ENCODE measurements at regions not wholly inside any gene's neighbourhood (a gene's known extent, or its start where the extent isn't known, plus 50 kb on each side); places are given as distances from the start of the nearest gene placed in this dataset.

- DNase-seq (ENCODE audit: low spot score, unreplicated experiment) = no peak
- Mint-ChIP-seq H3K4me1 (ENCODE audit: low read depth) (peaks cover 25% of the 10 kb centered on the region), H3K36me3 (ENCODE audit: insufficient read depth) (no peaks in the 10 kb centered on the region), H3K4me3 (ENCODE audit: low read depth) (no peak overlapping the region), H3K9me3 (ENCODE audit: low read depth) (no peaks in the 10 kb centered on the region), H3K27ac (no peak overlapping the region), H3K27me3 (peaks cover 3% of the 10 kb centered on the region)
- TF ChIP-seq, protein P1, sequence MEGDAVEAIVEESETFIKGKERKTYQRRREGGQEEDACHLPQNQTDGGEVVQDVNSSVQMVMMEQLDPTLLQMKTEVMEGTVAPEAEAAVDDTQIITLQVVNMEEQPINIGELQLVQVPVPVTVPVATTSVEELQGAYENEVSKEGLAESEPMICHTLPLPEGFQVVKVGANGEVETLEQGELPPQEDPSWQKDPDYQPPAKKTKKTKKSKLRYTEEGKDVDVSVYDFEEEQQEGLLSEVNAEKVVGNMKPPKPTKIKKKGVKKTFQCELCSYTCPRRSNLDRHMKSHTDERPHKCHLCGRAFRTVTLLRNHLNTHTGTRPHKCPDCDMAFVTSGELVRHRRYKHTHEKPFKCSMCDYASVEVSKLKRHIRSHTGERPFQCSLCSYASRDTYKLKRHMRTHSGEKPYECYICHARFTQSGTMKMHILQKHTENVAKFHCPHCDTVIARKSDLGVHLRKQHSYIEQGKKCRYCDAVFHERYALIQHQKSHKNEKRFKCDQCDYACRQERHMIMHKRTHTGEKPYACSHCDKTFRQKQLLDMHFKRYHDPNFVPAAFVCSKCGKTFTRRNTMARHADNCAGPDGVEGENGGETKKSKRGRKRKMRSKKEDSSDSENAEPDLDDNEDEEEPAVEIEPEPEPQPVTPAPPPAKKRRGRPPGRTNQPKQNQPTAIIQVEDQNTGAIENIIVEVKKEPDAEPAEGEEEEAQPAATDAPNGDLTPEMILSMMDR (IDR thresholded peaks at IDR 0.05; ENCODE audit: unreplicated experiment) = no peak
Observed at GRCh38 chr3:18232317-18232716, 192.8 kb downstream of the SATB1 start.

- TF ChIP-seq, protein P1 (IDR thresholded peaks at IDR 0.05; ENCODE audit: unreplicated experiment) = no peak
- no peaks in the 10 kb centered on the region for H3K36me3 Mint-ChIP-seq (ENCODE audit: insufficient read depth)
- H3K9me3 Mint-ChIP-seq (ENCODE audit: low read depth) = no peaks in the 10 kb centered on the region
Observed at GRCh38 chr3:18228060-18228459, 197.1 kb downstream of the SATB1 start.

GRCh38 chr3:18225709-18226108 is 199.4 kb downstream of the SATB1 start:
- Mint-ChIP-seq H3K4me3 (ENCODE audit: low read depth) (no peak overlapping the region), H3K36me3 (ENCODE audit: insufficient read depth) (no peaks in the 10 kb centered on the region), H3K4me1 (ENCODE audit: low read depth) (no peaks in the 10 kb centered on the region), H3K27ac (no peak overlapping the region), H3K27me3 (no peaks in the 10 kb centered on the region), H3K9me3 (ENCODE audit: low read depth) (no peaks in the 10 kb centered on the region)
- DNase-seq (ENCODE audit: low spot score, unreplicated experiment) = no peak
- TF ChIP-seq, protein P1 (IDR thresholded peaks at IDR 0.05; ENCODE audit: unreplicated experiment) = no peak

More at GRCh38 chr3:18228060-18228459, 197.1 kb downstream of the SATB1 start:
- no peak overlapping the region for H3K4me3 Mint-ChIP-seq (ENCODE audit: low read depth)
- H3K27me3 Mint-ChIP-seq = no peaks in the 10 kb centered on the region
- no peak overlapping the region for H3K27ac Mint-ChIP-seq
- no peaks in the 10 kb centered on the region for H3K4me1 Mint-ChIP-seq (ENCODE audit: low read depth)
- no peak for DNase-seq (ENCODE audit: low spot score, unreplicated experiment)

GRCh38 chr3:18224426-18224825 is 200.7 kb downstream of the SATB1 start:
- Mint-ChIP-seq H3K27me3 (no peaks in the 10 kb centered on the region), H3K4me3 (ENCODE audit: low read depth) (no peak overlapping the region), H3K9me3 (ENCODE audit: low read depth) (no peaks in the 10 kb centered on the region), H3K4me1 (ENCODE audit: low read depth) (no peaks in the 10 kb centered on the region), H3K36me3 (ENCODE audit: insufficient read depth) (no peaks in the 10 kb centered on the region), H3K27ac (no peak overlapping the region)
- DNase-seq (ENCODE audit: low spot score, unreplicated experiment) = no peak
- TF ChIP-seq, protein P1 (IDR thresholded peaks at IDR 0.05; ENCODE audit: unreplicated experiment) = no peak

- H3K27ac Mint-ChIP-seq = no peak overlapping the region
- no peaks in the 10 kb centered on the region for H3K9me3 Mint-ChIP-seq (ENCODE audit: low read depth)
- TF ChIP-seq, protein P1 (IDR thresholded peaks at IDR 0.05; ENCODE audit: unreplicated experiment) = no peak
- H3K36me3 Mint-ChIP-seq (ENCODE audit: insufficient read depth) = no peaks in the 10 kb centered on the region
- no peak overlapping the region for H3K4me3 Mint-ChIP-seq (ENCODE audit: low read depth)
- no peaks in the 10 kb centered on the region for H3K27me3 Mint-ChIP-seq
- DNase-seq (ENCODE audit: low spot score, unreplicated experiment) = no peak
- H3K4me1 Mint-ChIP-seq (ENCODE audit: low read depth) = no peaks in the 10 kb centered on the region
Observed at GRCh38 chr3:18223974-18224373, 201.2 kb downstream of the SATB1 start.

Measured in progenitor cell of endocrine pancreas (in vitro differentiated cells).